GM23338 (cell line): ENCODE measurements at regions not wholly inside any gene's neighbourhood (a gene's known extent, or its start where the extent isn't known, plus 50 kb on each side); places are given as distances from the start of the nearest gene placed in this dataset.

ENCODE experiments used
- ATAC-seq: fragments of 200-7000 bp; cut with Tn5 transposase; 3 replicates; pipeline ENCODE4 v1.9.1; 2020
- DNase-seq: peaks from one replicate; pipeline ENCODE4 v3.0.0-alpha.2; 2015; ENCODE audit warnings: low spot score
- H2AFZ ChIP-seq: fragments of 200-600 bp; sonication (generic); 2 replicates; pipeline ENCODE4 v1.8.0; 2016; ENCODE audit warnings: antibody characterized with exemption, mild to moderate bottlenecking, moderate library complexity
- H3F3A ChIP-seq: fragments of 200-600 bp; sonication (generic); replicated peaks from 2 replicates; pipeline ENCODE4 v1.8.0; 2017; ENCODE audit warnings: antibody characterized with exemption, mixed run types, low read depth
- H3K27ac ChIP-seq: fragments of 200-600 bp; sonication (generic); 2 replicates; pipeline ENCODE4 v1.6.1; 2016; ENCODE audit warnings: low read depth
- H3K27me3 ChIP-seq: fragments of 200-600 bp; sonication (generic); 2 replicates; pipeline ENCODE4 v1.8.0; 2016; ENCODE audit warnings: mild to moderate bottlenecking, mixed run types, moderate library complexity; ENCODE audit not compliant: insufficient read depth
- H3K36me3 ChIP-seq: fragments of 200-600 bp; sonication (generic); 2 replicates; pipeline ENCODE4 v1.8.0; 2016; ENCODE audit warnings: mild to moderate bottlenecking; ENCODE audit not compliant: insufficient read depth
- H3K4me1 ChIP-seq: fragments of 200-600 bp; sonication (generic); 2 replicates; pipeline ENCODE4 v1.8.0; 2016; ENCODE audit warnings: mild to moderate bottlenecking, moderate library complexity; ENCODE audit not compliant: insufficient read depth
- H3K4me2 ChIP-seq: fragments of 200-600 bp; sonication (generic); 2 replicates; pipeline ENCODE4 v1.7.1; 2017; ENCODE audit warnings: mixed run types
- H3K4me3 ChIP-seq: fragments of 200-600 bp; sonication (generic); 2 replicates; pipeline ENCODE4 v1.6.1; 2016; ENCODE audit warnings: mixed run types
- H3K79me2 ChIP-seq: fragments of 200-600 bp; sonication (generic); replicated peaks from 2 replicates; pipeline ENCODE4 v1.8.0; 2017; ENCODE audit warnings: mild to moderate bottlenecking; ENCODE audit not compliant: insufficient read depth
- H3K9me2 ChIP-seq: fragments of 200-600 bp; sonication (generic); 2 replicates; pipeline ENCODE4 v1.8.0; 2017; ENCODE audit not compliant: insufficient read depth
- H4K20me1 ChIP-seq: fragments of 200-600 bp; sonication (generic); replicated peaks from 2 replicates; pipeline ENCODE4 v1.8.0; 2017; ENCODE audit warnings: mild to moderate bottlenecking; ENCODE audit not compliant: insufficient read depth
- H3K27ac Mint-ChIP-seq: 2 replicates; pipeline ENCODE4 v1.8.0; 2020; ENCODE audit warnings: inconsistent platforms, mild to moderate bottlenecking, moderate library complexity, mixed read lengths
- H3K27me3 Mint-ChIP-seq: 3 replicates; pipeline ENCODE4 v1.8.0; 2022; ENCODE audit warnings: low read depth, mild to moderate bottlenecking, moderate library complexity, mixed read lengths, inconsistent platforms; ENCODE audit not compliant: insufficient read depth, poor library complexity
- H3K36me3 Mint-ChIP-seq: 3 replicates; pipeline ENCODE4 v1.8.0; 2021; ENCODE audit warnings: low read depth, mild to moderate bottlenecking, inconsistent platforms, moderate library complexity, mixed read lengths
- H3K4me1 Mint-ChIP-seq: 3 replicates; pipeline ENCODE4 v1.8.0; 2020; ENCODE audit warnings: mild to moderate bottlenecking, inconsistent platforms, mixed read lengths
- H3K4me3 Mint-ChIP-seq: 3 replicates; pipeline ENCODE4 v1.8.0; 2021; ENCODE audit warnings: moderate library complexity, mild to moderate bottlenecking, inconsistent platforms, mixed read lengths
- H3K9me3 Mint-ChIP-seq: 3 replicates; pipeline ENCODE4 v1.8.0; 2020; ENCODE audit warnings: moderate library complexity, mild to moderate bottlenecking, inconsistent platforms, mixed read lengths
- CREB1 ChIP-seq: fragments of 250-450 bp; sonication (Bioruptor Pico); IDR thresholded peaks from 2 replicates; pipeline ENCODE4 v1.5.0; 2020; ENCODE audit warnings: low read depth, mild to moderate bottlenecking, moderate library complexity
- ETS1 ChIP-seq: IDR thresholded peaks from 2 replicates; pipeline ENCODE4 v1.6.1; 2016; ENCODE audit warnings: antibody characterized with exemption
- EZH2 ChIP-seq: fragments of 200-600 bp; sonication (generic); IDR thresholded peaks from one replicate; pipeline ENCODE4 v1.8.0; 2017; ENCODE audit warnings: antibody characterized with exemption, mild to moderate bottlenecking, low read depth; ENCODE audit not compliant: unreplicated experiment
- EZH2phosphoT487 ChIP-seq: fragments of 200-600 bp; sonication (generic); IDR thresholded peaks from one replicate; pipeline ENCODE4 v1.8.1; 2018; ENCODE audit warnings: antibody characterized with exemption; ENCODE audit not compliant: unreplicated experiment
- JUNB ChIP-seq: IDR thresholded peaks from one replicate; pipeline ENCODE4 v1.6.1; 2016; ENCODE audit warnings: antibody characterized with exemption; ENCODE audit not compliant: unreplicated experiment
- NANOG ChIP-seq: IDR thresholded peaks from 2 replicates; pipeline ENCODE4 v1.6.1; 2016; ENCODE audit warnings: antibody characterized with exemption, borderline replicate concordance
- POLR2AphosphoS5 ChIP-seq: IDR thresholded peaks from 2 replicates; pipeline ENCODE4 v1.6.1; 2016; ENCODE audit warnings: antibody characterized with exemption, low read depth
- REST ChIP-seq: IDR thresholded peaks from one replicate; pipeline ENCODE4 v1.6.1; 2018; ENCODE audit warnings: antibody characterized with exemption; ENCODE audit not compliant: unreplicated experiment
- STAT1 ChIP-seq: IDR thresholded peaks from one replicate; pipeline ENCODE4 v1.6.1; 2016; ENCODE audit warnings: antibody characterized with exemption; ENCODE audit not compliant: unreplicated experiment
- ZNF114 ChIP-seq: fragments of 250-450 bp; sonication (Bioruptor Pico); IDR thresholded peaks from 2 replicates; pipeline ENCODE4 v1.5.0; 2020; ENCODE audit warnings: mild to moderate bottlenecking, moderate library complexity
- ZNF331 ChIP-seq: fragments of 250-450 bp; sonication (Bioruptor Pico); IDR thresholded peaks from 2 replicates; pipeline ENCODE4 v1.5.0; 2020; ENCODE audit warnings: low read depth, mild to moderate bottlenecking, moderate library complexity
- ZNF462 ChIP-seq: fragments of 250-450 bp; sonication (Bioruptor Pico); IDR thresholded peaks from 2 replicates; pipeline ENCODE4 v1.5.0; 2020; ENCODE audit warnings: mild to moderate bottlenecking, moderate library complexity
- TF ChIP-seq, protein P1 (sequence below), 2 experiments: fragments of 200-600 bp in 1 of 2; sonication (generic) in 1 of 2; conservative IDR thresholded peaks; 2 replicates each; pipeline versions ENCODE4 v1.5.1 to v1.6.1; 2016 to 2017; ENCODE audit warnings: antibody characterized with exemption in 2 of 2, low read depth in 2 of 2, mild to moderate bottlenecking in 2 of 2, moderate library complexity in 1 of 2

DNA sequence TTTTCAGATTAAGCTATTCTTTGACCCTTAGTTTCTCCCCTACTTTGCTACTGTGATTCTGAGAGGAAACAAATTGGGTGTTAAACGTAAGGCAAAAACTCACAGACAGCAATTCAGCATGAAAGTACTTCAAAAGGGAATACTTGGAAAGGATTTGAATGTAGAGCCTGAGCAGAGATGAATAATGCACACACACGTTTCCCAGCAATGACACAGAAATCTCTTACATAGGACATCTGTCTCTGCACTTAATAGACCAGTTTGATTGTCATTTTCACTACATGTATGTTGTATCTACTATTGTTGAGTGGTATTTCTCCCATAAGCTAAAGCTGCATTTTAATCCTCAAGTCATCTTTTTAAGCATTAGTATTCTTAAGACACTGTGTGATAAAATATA is 166.1 kb upstream of the TEX13C start:
- no peaks in the 10 kb centered on the region for H3K9me3 Mint-ChIP-seq
- no peak overlapping the region for H2AFZ ChIP-seq
- TF ChIP-seq EZH2 (no peak), JUNB (no peak), EZH2phosphoT487 (no peak), CREB1 (CRISPR knock-in tag) (no peak), STAT1 (no peak), POLR2AphosphoS5 (no peak), ZNF114 (CRISPR knock-in tag) (no peak), ETS1 (no peak), ZNF462 (CRISPR knock-in tag) (no peak), REST (no peak), ZNF331 (CRISPR knock-in tag) (no peak), NANOG (no peak)
- TF ChIP-seq, protein P1, sequence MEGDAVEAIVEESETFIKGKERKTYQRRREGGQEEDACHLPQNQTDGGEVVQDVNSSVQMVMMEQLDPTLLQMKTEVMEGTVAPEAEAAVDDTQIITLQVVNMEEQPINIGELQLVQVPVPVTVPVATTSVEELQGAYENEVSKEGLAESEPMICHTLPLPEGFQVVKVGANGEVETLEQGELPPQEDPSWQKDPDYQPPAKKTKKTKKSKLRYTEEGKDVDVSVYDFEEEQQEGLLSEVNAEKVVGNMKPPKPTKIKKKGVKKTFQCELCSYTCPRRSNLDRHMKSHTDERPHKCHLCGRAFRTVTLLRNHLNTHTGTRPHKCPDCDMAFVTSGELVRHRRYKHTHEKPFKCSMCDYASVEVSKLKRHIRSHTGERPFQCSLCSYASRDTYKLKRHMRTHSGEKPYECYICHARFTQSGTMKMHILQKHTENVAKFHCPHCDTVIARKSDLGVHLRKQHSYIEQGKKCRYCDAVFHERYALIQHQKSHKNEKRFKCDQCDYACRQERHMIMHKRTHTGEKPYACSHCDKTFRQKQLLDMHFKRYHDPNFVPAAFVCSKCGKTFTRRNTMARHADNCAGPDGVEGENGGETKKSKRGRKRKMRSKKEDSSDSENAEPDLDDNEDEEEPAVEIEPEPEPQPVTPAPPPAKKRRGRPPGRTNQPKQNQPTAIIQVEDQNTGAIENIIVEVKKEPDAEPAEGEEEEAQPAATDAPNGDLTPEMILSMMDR (conservative IDR thresholded peaks at IDR 0.05; ENCODE audit: low read depth in 2 of 2) = no peak

More for the DNA sequence above, 166.1 kb upstream of the TEX13C start:
- Histone ChIP-seq H4K20me1 (no peaks in the 10 kb centered on the region), H3K27ac (no peak overlapping the region), H3K9me2 (no peaks in the 10 kb centered on the region), H3K27me3 (no peaks in the 10 kb centered on the region), H3K4me3 (no peak overlapping the region), H3K4me1 (peaks cover 14% of the 10 kb centered on the region), H3F3A (no peaks in the 10 kb centered on the region), H3K79me2 (no peaks in the 10 kb centered on the region), H3K4me2 (no peak overlapping the region), H3K36me3 (no peaks in the 10 kb centered on the region)
- ATAC-seq (no peak), DNase-seq (no peak)
- Mint-ChIP-seq H3K4me1 (peaks cover 11% of the 10 kb centered on the region), H3K27ac (no peak overlapping the region), H3K4me3 (no peak overlapping the region), H3K36me3 (no peaks in the 10 kb centered on the region), H3K27me3 (no peaks in the 10 kb centered on the region)
